Effector memory CD4-positive, alpha-beta T cell (primary cell): ENCODE measurements at regions not wholly inside any gene's neighbourhood (a gene's known extent, or its start where the extent isn't known, plus 50 kb on each side); places are given as distances from the start of the nearest gene placed in this dataset.

Source experiments
- DNase-seq, 3 donors: peaks; one replicate each; pipeline ENCODE4 v3.0.0-alpha.2; 2020
- H3K27ac ChIP-seq: 2 replicates; pipeline ENCODE4 v1.7.0; 2013; ENCODE audit warnings: mild to moderate bottlenecking, low read length, moderate library complexity; ENCODE audit not compliant: insufficient read depth, poor library complexity, severe bottlenecking
- H3K27me3 ChIP-seq: replicated peaks from 2 replicates; pipeline ENCODE4 v1.7.0; 2013; ENCODE audit warnings: mild to moderate bottlenecking, low read length; ENCODE audit not compliant: insufficient read depth, control insufficient read depth, poor library complexity, severe bottlenecking
- H3K36me3 ChIP-seq: 2 replicates; pipeline ENCODE4 v1.7.0; 2013; ENCODE audit warnings: mild to moderate bottlenecking, low read length, moderate library complexity; ENCODE audit not compliant: control insufficient read depth, insufficient read depth
- H3K4me1 ChIP-seq: 2 replicates; pipeline ENCODE4 v1.7.0; 2013; ENCODE audit warnings: low read length, mild to moderate bottlenecking; ENCODE audit not compliant: control insufficient read depth, insufficient read depth, poor library complexity, severe bottlenecking
- H3K4me3 ChIP-seq: 2 replicates; pipeline ENCODE4 v1.7.0; 2013; ENCODE audit warnings: low read length, low read depth, mild to moderate bottlenecking; ENCODE audit not compliant: insufficient read depth, poor library complexity, severe bottlenecking
- H3K9me3 ChIP-seq: 2 replicates; pipeline ENCODE4 v1.7.0; 2013; ENCODE audit warnings: mild to moderate bottlenecking, low read length, moderate library complexity; ENCODE audit not compliant: control insufficient read depth

GRCh38 chr3:30285188-30286006 lies 321.0 kb upstream of the TGFBR2 start:
- Histone ChIP-seq H3K9me3 (no peaks in the 10 kb centered on the region), H3K4me1 (no peaks in the 10 kb centered on the region), H3K27ac (no peak overlapping the region), H3K36me3 (no peaks in the 10 kb centered on the region), H3K27me3 (no peaks in the 10 kb centered on the region), H3K4me3 (no peak overlapping the region)
- no peak for DNase-seq

DNA sequence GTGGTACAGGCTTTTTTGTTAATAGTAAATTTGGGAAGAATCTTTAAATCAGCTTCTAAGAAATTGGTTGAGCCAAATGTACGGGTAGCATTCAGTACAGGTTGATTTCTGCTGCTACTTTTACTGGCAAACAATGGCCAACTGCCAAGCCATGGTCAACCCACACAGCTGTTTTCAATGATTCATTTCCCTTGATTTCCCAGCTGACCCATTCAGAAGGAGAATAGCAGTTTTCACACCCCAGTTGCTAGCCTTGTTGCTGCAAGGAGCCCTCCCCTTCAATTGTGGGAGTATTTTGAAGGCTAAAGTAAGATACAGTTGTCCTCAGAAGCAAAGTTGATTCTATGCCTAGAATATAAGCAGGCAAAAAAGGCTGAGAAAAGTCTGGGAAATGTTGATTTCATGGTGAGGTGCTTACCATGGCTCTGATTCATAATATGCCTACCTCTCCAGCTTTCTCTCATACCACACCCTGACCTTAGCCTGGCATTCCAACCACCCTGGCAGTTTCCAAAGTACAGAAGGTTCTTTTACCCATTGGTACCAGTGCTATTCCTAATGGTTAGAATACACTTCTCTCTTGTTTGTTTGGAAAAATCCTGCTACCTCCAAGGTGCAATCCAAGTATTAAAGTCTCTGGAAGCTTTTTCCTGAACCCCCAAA lies 320.3 kb upstream of the TGFBR2 start:
- Histone ChIP-seq H3K4me3 (no peak overlapping the region), H3K36me3 (no peaks in the 10 kb centered on the region), H3K9me3 (no peaks in the 10 kb centered on the region), H3K4me1 (no peaks in the 10 kb centered on the region), H3K27ac (no peak overlapping the region), H3K27me3 (no peaks in the 10 kb centered on the region)
- no peak for DNase-seq

DNA sequence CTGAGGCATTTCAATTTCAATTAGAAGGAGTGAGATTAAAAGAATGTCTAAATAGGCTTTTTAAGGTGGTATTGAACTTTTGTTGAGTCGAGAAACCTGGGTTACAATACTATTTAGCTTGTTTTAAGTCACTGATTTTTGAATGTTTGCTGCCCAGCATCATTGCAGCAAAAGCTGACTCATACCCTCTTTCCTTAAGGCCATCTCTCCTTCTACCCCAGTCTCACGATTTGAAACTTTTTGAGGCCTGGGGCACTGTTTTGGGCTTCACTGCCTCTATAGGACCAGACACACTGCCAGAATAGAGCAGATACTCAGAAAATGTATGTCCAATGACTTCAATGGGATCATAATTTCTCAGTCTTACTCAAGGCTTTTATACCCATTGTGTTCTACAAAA lies 319.6 kb upstream of the TGFBR2 start:
- DNase-seq, result no peak
- H3K4me1 ChIP-seq, result no peaks in the 10 kb centered on the region
- no peak overlapping the region for H3K4me3 ChIP-seq
- no peaks in the 10 kb centered on the region for H3K27me3 ChIP-seq
- H3K27ac ChIP-seq, result no peak overlapping the region
- H3K9me3 ChIP-seq, result no peaks in the 10 kb centered on the region
- H3K36me3 ChIP-seq, result no peaks in the 10 kb centered on the region

DNA sequence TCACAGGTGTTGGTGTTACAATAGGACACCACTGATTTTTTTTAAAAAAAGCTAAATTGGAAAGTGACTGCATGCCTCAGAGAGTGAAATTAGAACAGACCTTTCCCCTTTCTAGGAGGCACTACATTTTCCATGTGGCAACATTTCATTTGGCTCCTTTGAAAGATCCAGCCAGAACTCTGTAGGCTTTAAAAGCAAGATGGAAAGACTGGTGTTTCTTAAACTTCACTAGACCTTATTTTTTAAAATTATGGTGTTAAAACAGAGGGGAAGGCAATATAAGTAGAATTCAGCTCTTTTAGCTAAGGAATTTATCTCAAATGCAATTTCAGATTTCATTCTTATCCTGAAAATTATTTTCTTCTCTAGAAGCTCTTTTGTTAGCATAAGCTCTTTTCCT lies 317.6 kb upstream of the TGFBR2 start:
- H3K36me3 ChIP-seq, result no peaks in the 10 kb centered on the region
- H3K27ac ChIP-seq, result no peak overlapping the region
- no peaks in the 10 kb centered on the region for H3K9me3 ChIP-seq
- no peaks in the 10 kb centered on the region for H3K4me1 ChIP-seq
- no peaks in the 10 kb centered on the region for H3K27me3 ChIP-seq
- H3K4me3 ChIP-seq, result no peak overlapping the region
- no peak for DNase-seq

- H3K27ac ChIP-seq, result no peak overlapping the region
- H3K27me3 ChIP-seq, result no peaks in the 10 kb centered on the region
- H3K36me3 ChIP-seq, result no peaks in the 10 kb centered on the region
- no peaks in the 10 kb centered on the region for H3K4me1 ChIP-seq
- no peak overlapping the region for H3K4me3 ChIP-seq
- no peak for DNase-seq
- H3K9me3 ChIP-seq, result no peaks in the 10 kb centered on the region
Observed at GRCh38 chr3:30289324-30289723, 317.1 kb upstream of the TGFBR2 start.

DNA sequence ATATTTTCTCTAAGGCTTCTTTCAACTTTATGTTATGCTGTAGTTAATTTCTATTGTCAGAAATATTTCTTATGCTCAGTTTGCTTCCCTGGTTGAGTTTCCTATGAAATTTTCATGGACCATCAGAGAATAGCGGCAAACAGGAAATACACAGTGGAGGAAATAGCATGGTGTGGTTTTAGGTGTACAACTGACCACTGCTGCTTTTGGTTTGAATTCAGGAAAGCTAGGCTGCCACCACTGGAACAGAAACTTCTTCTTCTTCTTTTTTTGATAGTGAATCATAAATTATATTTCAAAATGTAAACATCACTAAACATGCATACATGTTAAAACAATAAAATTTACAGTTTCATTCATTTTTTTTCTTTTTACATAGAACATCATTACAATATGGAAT lies 316.6 kb upstream of the TGFBR2 start:
- no peaks in the 10 kb centered on the region for H3K4me1 ChIP-seq
- DNase-seq, result no peak
- H3K9me3 ChIP-seq, result no peaks in the 10 kb centered on the region
- no peak overlapping the region for H3K4me3 ChIP-seq
- H3K36me3 ChIP-seq, result no peaks in the 10 kb centered on the region
- no peaks in the 10 kb centered on the region for H3K27me3 ChIP-seq
- no peak overlapping the region for H3K27ac ChIP-seq

DNA sequence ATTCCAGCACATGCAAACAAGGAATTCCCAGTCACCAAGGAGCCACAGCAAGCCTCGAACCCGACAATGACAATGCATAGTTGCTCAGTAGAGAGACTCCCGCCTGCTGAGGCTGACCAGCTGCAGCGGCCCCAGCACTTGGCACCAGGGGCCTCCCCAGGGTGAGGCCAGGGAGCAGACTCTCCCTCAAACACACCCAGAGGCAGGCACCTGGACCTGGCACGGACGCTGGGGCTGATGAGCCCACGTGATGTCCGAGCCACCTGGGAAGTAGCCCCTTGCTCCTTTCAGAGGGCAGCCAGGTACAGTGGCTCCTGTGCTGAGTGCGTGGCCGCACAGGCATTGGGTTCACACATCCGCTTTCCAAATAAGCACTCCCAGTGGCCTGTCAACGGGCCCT lies 315.9 kb upstream of the TGFBR2 start:
- Histone ChIP-seq H3K4me3 (no peak overlapping the region), H3K36me3 (no peaks in the 10 kb centered on the region), H3K9me3 (no peaks in the 10 kb centered on the region), H3K27me3 (no peaks in the 10 kb centered on the region), H3K4me1 (no peaks in the 10 kb centered on the region), H3K27ac (no peak overlapping the region)
- no peak for DNase-seq

- H3K9me3 ChIP-seq, result no peaks in the 10 kb centered on the region
- no peak for DNase-seq
- no peak overlapping the region for H3K27ac ChIP-seq
- H3K4me1 ChIP-seq, result no peaks in the 10 kb centered on the region
- no peaks in the 10 kb centered on the region for H3K36me3 ChIP-seq
- no peak overlapping the region for H3K4me3 ChIP-seq
- H3K27me3 ChIP-seq, result no peaks in the 10 kb centered on the region
Observed at GRCh38 chr3:30292192-30292893, 314.1 kb upstream of the TGFBR2 start.

DNA sequence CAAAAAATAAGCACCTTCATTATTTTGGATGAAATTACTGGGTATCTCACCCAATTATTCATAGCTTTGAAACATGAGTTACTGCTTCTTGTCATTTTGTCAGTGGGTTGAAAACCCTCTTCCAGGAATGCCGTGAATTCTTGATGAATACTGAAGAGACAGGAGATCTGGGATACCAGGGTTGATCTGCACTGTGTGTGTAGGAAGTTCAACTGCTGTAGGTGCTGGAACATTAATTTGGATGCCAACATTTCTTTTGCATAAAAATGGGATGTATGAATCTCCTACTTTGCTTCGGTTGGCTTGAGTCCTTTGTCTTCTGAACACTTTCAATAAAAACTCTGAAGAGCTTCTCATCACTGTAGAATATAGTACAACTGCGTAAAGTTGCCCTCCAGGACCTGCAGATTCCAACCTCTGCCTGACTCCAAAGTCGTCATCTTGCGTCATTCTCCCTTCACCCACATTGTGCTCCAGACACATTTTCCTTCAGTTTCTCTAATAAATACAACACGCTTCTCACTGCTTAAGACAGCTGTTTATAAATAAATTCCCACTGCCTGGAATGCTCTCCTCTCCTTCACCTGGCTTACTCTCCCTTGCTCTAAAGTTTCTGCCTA lies 312.7 kb upstream of the TGFBR2 start:
- H3K4me3 ChIP-seq, result no peak overlapping the region
- no peaks in the 10 kb centered on the region for H3K9me3 ChIP-seq
- no peaks in the 10 kb centered on the region for H3K27me3 ChIP-seq
- no peaks in the 10 kb centered on the region for H3K4me1 ChIP-seq
- no peak for DNase-seq
- H3K27ac ChIP-seq, result no peak overlapping the region
- H3K36me3 ChIP-seq, result no peaks in the 10 kb centered on the region
